K562 (cell line): ENCODE measurements at regions not wholly inside any gene's neighbourhood (a gene's known extent, or its start where the extent isn't known, plus 50 kb on each side); places are given as distances from the start of the nearest gene placed in this dataset.
"Not testable (repeated sequence)": the region's sequence is repeated elsewhere in the genome, so short reads cannot be mapped to it uniquely, and the experiment has no call there.

Experiments
- NCOR1 ChIP-seq: fragments of 450-650 bp; IDR thresholded peaks from 2 replicates; pipeline ENCODE4 v1.6.1; 2016; ENCODE audit warnings: mild to moderate bottlenecking, moderate library complexity
- PHTF2 ChIP-seq: fragments of 250-450 bp; sonication (Bioruptor Pico); IDR thresholded peaks from 2 replicates; pipeline ENCODE4 v1.5.0; 2021; ENCODE audit warnings: mild to moderate bottlenecking
- SMARCB1 ChIP-seq: IDR thresholded peaks from 2 replicates; pipeline ENCODE4 v1.6.1; 2011; ENCODE audit warnings: improper control_type of control experiment, low read depth; ENCODE audit not compliant: insufficient read length
- TF ChIP-seq, protein P1 (sequence below), 3 experiments: IDR thresholded peaks in 2 of 3; conservative IDR thresholded peaks in 1 of 3; 2 replicates each; pipeline ENCODE4 v1.5.1; 2011 to 2012; ENCODE audit warnings: low read length in 3 of 3, mild to moderate bottlenecking in 3 of 3, control low read depth in 2 of 3, improper control_type of control experiment in 1 of 3, inconsistent platforms in 1 of 3, low read depth in 1 of 3, mixed read lengths in 1 of 3, moderate library complexity in 1 of 3; ENCODE audit not compliant: insufficient read depth in 2 of 3

DNA sequence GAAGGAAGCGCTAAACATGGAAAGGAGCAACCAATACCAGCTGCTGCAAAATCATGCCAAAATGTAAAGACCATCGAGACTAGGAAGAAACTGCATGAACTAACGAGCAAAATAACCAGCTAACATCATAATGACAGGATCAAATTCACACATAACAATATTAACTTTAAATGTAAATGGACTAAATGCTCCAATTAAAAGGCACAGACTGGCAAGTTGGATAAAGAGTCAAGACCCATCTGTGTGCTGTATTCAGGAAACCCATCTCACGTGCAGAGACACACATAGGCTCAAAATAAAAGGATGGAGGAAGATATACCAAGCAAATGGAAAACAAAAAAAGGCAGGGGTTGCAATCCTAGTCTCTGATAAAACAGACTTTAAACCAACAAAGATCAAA, 570.0 kb upstream of the CDH11 start:
- TF ChIP-seq, protein P1, sequence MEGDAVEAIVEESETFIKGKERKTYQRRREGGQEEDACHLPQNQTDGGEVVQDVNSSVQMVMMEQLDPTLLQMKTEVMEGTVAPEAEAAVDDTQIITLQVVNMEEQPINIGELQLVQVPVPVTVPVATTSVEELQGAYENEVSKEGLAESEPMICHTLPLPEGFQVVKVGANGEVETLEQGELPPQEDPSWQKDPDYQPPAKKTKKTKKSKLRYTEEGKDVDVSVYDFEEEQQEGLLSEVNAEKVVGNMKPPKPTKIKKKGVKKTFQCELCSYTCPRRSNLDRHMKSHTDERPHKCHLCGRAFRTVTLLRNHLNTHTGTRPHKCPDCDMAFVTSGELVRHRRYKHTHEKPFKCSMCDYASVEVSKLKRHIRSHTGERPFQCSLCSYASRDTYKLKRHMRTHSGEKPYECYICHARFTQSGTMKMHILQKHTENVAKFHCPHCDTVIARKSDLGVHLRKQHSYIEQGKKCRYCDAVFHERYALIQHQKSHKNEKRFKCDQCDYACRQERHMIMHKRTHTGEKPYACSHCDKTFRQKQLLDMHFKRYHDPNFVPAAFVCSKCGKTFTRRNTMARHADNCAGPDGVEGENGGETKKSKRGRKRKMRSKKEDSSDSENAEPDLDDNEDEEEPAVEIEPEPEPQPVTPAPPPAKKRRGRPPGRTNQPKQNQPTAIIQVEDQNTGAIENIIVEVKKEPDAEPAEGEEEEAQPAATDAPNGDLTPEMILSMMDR (IDR thresholded peaks at IDR 0.05 in 2 of 3, conservative IDR thresholded peaks at IDR 0.05 in 1 of 3; ENCODE audit: insufficient read depth in 2 of 3, low read depth in 1 of 3, low read length in 3 of 3), result not testable (repeated sequence)
- TF ChIP-seq NCOR1; SMARCB1; PHTF2 (CRISPR knock-in tag): not testable (repeated sequence)
